GM19372 (cell line): ENCODE measurements at regions not wholly inside any gene's neighbourhood (a gene's known extent, or its start where the extent isn't known, plus 50 kb on each side); places are given as distances from the start of the nearest gene placed in this dataset.
"Not testable (repeated sequence)": the region's sequence is repeated elsewhere in the genome, so short reads cannot be mapped to it uniquely, and the experiment has no call there.

Experiments
- ATAC-seq: cut with Tn5 transposase; IDR thresholded peaks from one replicate; pipeline ENCODE4 v1.9.1; 2021; ENCODE audit warnings: mild to moderate bottlenecking, low read depth, moderate library complexity; ENCODE audit not compliant: unreplicated experiment

DNA sequence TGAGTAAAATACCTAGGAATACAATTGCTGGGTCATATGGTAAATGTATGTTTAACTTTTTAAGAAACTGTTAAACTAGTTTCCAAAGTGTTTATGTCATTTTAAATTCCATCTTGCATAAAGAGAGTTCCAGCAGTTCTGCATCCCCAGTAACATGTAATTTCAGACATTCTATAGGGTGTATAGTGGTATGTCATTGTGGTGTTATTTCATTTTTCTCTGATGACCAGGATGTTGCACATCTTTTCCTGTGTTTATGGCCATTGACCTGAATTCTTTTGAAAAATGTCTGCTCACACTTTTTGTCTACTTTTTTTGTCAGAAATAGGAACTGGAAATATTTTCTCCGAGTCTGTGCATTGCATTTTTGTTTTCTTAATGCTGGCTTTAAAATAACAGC, 128.9 kb downstream of the TMEM200A start:
- ATAC-seq, result no peak

GRCh38 chr6:130500693-130501092, 134.9 kb downstream of the TMEM200A start:
- no peak for ATAC-seq

- no peak for ATAC-seq
These were observed 137.3 kb downstream of the TMEM200A start for GRCh38 chr6:130503146-130503545.

DNA sequence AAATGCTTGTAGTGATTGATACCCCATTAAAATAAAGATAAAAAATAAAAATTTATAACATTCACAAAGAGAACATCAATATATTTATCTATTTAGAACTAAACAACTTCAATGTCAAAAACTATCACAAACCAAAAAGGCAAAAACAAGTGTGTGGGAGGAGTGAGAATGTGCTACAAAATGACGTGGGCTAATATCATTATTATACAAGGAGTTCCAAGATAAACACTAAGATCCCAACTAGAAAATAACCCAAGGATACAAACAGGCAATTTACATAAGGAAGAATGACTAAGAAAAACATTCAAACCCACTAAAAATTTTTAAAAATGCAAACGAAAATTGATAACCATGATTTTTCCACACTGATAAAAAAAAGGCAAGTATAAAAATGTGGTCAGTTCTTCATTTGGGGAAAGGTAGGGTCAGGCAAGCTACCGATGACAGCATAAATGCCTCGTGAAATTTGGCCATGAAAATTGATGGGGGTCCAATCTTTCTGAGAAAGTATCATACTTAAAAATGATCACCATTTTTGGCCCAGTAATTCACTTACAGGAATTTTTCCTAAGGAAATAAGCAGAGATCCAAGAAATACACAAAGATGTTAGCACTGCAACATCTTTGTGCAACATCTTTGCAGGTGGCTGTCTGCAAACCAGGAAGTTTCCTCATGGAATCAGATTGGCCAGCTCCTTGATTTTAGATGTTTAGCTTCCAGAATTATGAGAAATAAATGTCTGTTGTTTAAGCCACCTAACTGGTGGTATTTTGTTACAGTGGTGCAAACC, 140.2 kb downstream of the TMEM200A start:
- ATAC-seq, result no peak

DNA sequence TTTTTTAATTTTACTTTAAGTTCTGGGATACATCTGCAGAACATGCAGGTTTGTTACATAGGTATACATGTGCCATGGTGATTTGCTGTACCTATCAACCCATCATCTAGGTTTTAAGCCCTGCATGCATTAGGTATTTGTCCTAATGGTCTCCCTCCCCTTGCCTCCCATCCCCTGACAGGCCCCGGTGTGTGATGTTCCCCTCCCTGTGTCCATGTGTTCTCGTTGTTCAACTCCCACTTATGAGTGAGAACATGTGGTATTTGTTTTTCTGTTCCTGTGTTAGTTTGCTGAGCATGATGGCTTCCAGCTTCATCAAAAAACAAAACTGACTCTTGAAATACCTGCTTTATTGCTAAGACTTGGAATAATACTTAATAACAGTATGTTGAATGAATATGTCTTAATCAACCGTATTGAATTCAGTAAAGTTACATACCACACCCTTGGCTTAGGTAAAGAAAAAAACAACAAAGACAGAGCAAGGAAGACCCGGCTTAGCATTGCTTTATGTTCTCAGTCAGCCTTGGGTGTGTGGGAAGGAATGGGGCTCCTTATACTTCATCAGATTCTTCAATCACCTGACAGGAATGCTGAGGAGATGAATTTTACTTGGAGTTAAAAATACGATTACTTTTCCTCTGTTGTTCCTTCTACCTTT, 141.3 kb downstream of the TMEM200A start:
- ATAC-seq, result not testable (repeated sequence)

DNA sequence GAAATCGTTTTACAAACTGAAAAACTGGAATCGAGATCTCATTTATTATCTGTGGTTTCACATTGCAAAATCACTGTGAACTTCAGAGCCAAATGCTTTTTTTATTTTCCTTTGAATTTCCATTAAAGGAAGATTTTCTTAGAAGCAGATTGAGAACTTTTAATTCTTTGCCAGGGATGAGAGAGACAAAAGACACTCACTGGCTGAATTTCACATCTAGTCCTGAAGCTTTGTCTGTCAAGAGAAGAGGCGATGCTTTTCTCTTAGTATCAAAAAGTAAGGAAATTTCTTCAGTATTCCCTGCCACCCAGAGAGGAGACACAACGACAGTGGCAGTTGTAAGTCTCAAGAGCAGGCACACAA, 141.8 kb downstream of the TMEM200A start:
- no peak for ATAC-seq

- ATAC-seq, result peak; percentile 55
These were observed 148.0 kb downstream of the TMEM200A start for GRCh38 chr6:130513770-130514169.

- ATAC-seq, result no peak
These were observed 148.9 kb downstream of the TMEM200A start for GRCh38 chr6:130514712-130515111.

DNA sequence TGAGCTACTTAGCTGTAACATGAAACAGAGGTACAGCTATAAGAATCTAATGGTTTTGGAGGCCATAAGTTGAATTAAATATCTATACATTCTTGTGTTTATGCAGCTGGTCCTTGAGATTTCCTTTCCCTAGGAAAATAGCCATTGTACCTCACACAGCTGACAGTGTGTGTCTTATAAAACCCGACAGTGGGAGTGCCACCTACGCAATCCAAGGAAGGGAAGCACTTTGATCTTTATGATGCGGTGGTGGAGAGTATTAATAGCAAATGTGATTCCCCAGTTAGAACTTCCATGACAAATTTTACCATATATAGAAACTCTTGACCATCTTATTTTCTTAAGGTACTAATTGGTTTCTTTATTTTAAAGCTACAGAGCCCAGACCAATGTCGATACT, 149.5 kb downstream of the TMEM200A start:
- no peak for ATAC-seq

GRCh38 chr6:130516604-130517003, 150.8 kb downstream of the TMEM200A start:
- no peak for ATAC-seq

DNA sequence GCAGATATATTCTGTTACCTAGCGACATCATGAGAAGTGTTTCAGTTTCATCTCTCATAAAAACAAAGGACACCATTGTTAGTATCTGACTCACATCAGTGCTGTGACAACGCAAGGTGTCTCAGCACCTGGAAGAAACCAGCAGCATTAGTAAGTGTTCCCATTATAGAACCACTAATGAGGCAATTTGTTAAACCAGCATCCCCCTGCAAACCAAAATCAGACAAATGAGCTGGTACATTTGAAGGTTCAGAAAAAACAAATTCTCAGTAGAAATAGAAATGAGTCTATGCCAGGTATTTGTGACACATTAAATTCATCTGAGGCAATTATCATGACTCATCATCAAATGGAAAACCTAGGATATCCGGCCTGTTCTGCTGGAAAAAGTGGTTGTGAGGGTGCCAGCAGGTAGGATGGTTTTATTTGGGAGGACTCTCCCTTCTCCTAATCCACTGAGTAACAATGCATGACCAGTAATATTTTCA, 151.7 kb downstream of the TMEM200A start:
- no peak for ATAC-seq

- no peak for ATAC-seq
These were observed 152.8 kb downstream of the TMEM200A start for GRCh38 chr6:130518588-130518987.

GRCh38 chr6:130520221-130520620, 154.4 kb downstream of the TMEM200A start:
- no peak for ATAC-seq

DNA sequence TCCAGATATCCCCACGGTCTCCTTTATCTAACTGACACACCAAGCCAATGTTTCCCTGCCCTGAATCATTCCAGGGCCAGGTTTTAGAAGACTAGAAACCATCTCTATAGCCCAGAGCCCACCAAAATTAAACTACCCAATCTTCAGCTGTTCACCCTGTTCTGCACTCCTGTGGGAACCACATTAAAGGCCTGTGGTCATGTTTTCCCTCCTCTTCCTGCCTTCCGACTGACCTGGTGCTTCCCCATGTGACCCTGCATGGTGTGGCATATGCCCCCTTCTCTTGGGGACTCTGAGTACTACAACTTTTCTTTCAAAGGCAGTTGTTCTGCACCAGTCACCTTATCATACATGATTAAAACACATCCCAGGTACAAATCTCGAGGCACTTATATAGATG, 155.0 kb downstream of the TMEM200A start:
- no peak for ATAC-seq

DNA sequence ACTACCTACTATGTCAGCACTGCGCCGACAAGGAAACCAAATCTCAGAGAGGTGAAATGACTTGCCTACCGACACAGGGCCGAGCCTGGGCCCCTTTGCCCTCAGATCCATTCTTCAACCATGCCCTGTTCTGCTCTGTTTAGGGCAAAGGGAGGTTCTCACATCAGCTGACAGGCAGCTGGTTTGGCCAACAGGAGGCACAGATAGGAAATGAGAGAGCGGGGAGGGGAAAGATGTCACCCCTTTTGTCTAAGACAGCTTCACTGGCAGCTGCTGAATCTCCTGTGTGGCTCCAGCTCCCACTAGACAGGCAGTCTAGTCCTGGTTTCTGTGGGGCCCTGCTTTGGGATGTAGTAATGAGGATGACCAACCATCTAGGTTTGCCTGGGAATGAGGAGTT, 158.7 kb downstream of the TMEM200A start:
- no peak for ATAC-seq

DNA sequence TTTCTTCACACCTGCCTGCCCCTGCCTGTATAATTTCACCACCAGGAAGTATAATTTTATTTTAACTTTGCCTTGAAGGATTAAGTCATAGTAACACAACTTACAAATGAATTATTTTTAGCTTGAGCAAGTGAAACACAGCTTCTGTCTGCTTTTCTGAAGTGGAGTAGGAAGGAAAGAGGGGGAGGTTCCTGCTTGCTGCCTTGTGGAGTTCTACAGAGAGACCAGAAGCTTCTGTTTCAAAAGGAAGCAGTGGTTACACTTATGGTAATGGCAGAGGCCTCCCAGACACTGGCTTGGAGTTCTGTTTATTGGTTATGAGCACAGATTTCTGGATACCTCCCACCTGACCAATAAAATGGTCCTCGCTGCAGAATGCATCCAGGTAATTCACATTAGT, 159.6 kb downstream of the TMEM200A start:
- ATAC-seq, result peak; percentile 48

- no peak for ATAC-seq
These were observed 160.6 kb downstream of the TMEM200A start for GRCh38 chr6:130526466-130526865.

DNA sequence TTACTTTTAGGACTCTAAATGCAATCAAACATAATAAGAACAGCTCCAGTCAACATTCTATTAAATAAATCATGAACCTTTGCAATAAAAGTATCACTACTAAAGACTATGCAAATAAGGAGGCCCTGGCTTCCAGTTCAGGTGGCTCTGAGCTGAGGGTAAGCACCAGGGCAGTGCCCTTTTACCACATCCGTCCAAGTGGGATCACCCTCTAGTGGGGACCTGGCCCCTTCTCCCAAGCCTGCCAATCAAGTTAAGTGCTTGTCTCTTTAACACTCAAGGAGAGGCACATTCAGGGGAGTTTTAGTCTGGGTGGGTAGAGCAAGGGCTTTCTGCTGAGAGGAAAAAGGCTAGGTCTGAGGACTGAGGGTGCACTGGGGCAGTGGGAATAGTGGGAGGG, 161.4 kb downstream of the TMEM200A start:
- no peak for ATAC-seq

GRCh38 chr6:130529569-130530149, 163.8 kb downstream of the TMEM200A start:
- ATAC-seq, result no peak

GRCh38 chr6:130534627-130535026, 168.8 kb downstream of the TMEM200A start:
- no peak for ATAC-seq

DNA sequence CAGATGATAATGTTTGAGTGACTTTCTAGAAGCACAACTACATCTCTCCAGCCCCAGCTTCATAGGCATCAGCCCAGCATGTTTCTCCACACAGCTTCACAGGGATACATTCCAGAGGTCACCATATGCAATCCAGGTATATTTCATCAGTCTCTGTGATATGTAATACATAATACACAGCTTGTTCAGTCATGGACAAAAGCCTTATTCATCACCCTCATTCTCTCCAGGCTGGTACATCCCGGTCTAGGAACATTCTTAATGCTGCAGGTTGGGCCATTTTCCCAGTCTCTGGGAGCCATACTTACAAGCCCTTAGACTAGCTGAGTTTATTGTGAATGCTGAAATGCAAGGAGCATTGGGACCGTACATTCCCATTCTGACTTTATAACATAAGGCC, 169.4 kb downstream of the TMEM200A start:
- ATAC-seq, result no peak

- no peak for ATAC-seq
These were observed 171.6 kb downstream of the TMEM200A start for GRCh38 chr6:130537447-130537846.
